ENCODE measurements at regions not wholly inside any gene's neighbourhood (a gene's known extent, or its start where the extent isn't known, plus 50 kb on each side); places are given as distances from the start of the nearest gene placed in this dataset.

DNA sequence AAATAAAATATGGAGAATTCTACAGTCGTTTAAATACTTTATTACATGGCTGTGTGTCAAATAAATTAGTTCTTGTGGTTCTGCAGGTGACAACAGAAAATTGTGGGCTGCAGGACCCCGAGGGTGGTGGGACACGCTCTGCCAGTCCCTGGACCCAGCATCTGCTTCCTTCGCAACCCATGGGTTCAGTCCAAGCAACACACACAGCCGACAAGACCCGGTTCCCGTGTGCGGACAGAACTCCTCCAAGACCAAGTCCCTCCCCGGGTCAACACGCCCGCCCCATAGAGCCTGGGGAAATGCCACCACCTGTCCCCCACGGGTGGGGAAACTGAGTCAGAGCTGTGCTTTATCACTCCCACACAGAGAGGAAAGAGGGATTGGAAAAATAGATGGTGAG, 238.9 kb downstream of the BRD1 start:
- TF ChIP-seq, protein P1, sequence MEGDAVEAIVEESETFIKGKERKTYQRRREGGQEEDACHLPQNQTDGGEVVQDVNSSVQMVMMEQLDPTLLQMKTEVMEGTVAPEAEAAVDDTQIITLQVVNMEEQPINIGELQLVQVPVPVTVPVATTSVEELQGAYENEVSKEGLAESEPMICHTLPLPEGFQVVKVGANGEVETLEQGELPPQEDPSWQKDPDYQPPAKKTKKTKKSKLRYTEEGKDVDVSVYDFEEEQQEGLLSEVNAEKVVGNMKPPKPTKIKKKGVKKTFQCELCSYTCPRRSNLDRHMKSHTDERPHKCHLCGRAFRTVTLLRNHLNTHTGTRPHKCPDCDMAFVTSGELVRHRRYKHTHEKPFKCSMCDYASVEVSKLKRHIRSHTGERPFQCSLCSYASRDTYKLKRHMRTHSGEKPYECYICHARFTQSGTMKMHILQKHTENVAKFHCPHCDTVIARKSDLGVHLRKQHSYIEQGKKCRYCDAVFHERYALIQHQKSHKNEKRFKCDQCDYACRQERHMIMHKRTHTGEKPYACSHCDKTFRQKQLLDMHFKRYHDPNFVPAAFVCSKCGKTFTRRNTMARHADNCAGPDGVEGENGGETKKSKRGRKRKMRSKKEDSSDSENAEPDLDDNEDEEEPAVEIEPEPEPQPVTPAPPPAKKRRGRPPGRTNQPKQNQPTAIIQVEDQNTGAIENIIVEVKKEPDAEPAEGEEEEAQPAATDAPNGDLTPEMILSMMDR (IDR thresholded peaks at IDR 0.05; ENCODE audit: low read depth, low read length, poor library complexity, severe bottlenecking), result no peak
- TF ChIP-seq EZH2phosphoT487 (IDR thresholded peaks at IDR 0.05; ENCODE audit: borderline replicate concordance, low read length), result no peak
